PFSK-1 (cell line): ENCODE measurements at regions not wholly inside any gene's neighbourhood (a gene's known extent, or its start where the extent isn't known, plus 50 kb on each side); places are given as distances from the start of the nearest gene placed in this dataset.

Experiments
- TAF1 ChIP-seq: IDR thresholded peaks from 2 replicates; pipeline ENCODE4 v1.6.1; 2012; ENCODE audit warnings: low read length, control low read depth, borderline replicate concordance; ENCODE audit not compliant: insufficient read depth
- TF ChIP-seq, protein P1 (sequence below), 2 experiments: IDR thresholded peaks; 2 replicates each; pipeline versions ENCODE4 v1.6.1 to v1.8.0; 2011 to 2012; ENCODE audit warnings: low read depth in 2 of 2, low read length in 2 of 2, control low read depth in 1 of 2, inconsistent platforms in 1 of 2, mild to moderate bottlenecking in 1 of 2, moderate library complexity in 1 of 2; ENCODE audit not compliant: insufficient read depth in 1 of 2

DNA sequence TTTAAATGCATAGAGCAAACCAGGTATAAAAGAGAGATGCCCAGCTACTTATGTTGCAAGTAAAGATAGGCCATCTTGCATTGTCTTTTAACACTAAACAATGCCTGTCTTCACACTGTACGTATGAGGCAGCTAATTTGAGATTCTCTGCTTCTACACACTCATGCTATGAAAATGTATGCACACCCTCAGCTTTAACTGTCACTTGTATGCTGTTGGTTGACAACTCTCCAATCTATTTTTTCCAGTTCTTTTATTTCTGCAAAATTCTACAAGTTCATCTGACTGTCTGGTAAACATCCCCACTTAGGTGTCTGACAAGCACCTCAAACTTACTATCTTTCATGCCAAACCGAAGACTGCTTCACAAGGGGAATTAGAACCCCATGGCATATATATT is 131.7 kb upstream of the SOX9 start:
- TF ChIP-seq, protein P1, sequence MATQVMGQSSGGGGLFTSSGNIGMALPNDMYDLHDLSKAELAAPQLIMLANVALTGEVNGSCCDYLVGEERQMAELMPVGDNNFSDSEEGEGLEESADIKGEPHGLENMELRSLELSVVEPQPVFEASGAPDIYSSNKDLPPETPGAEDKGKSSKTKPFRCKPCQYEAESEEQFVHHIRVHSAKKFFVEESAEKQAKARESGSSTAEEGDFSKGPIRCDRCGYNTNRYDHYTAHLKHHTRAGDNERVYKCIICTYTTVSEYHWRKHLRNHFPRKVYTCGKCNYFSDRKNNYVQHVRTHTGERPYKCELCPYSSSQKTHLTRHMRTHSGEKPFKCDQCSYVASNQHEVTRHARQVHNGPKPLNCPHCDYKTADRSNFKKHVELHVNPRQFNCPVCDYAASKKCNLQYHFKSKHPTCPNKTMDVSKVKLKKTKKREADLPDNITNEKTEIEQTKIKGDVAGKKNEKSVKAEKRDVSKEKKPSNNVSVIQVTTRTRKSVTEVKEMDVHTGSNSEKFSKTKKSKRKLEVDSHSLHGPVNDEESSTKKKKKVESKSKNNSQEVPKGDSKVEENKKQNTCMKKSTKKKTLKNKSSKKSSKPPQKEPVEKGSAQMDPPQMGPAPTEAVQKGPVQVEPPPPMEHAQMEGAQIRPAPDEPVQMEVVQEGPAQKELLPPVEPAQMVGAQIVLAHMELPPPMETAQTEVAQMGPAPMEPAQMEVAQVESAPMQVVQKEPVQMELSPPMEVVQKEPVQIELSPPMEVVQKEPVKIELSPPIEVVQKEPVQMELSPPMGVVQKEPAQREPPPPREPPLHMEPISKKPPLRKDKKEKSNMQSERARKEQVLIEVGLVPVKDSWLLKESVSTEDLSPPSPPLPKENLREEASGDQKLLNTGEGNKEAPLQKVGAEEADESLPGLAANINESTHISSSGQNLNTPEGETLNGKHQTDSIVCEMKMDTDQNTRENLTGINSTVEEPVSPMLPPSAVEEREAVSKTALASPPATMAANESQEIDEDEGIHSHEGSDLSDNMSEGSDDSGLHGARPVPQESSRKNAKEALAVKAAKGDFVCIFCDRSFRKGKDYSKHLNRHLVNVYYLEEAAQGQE (IDR thresholded peaks at IDR 0.05; ENCODE audit: insufficient read depth in 1 of 2, low read depth in 2 of 2, low read length in 2 of 2): no peak
- no peak for TF ChIP-seq TAF1
